Activated naive CD8-positive, alpha-beta T cell treated with anti-CD3 and anti-CD28 coated beads, Interleukin-2, amount 50 U/mL, for 24 hours (primary cell): ENCODE measurements at regions not wholly inside any gene's neighbourhood (a gene's known extent, or its start where the extent isn't known, plus 50 kb on each side); places are given as distances from the start of the nearest gene placed in this dataset.

Experiments used
- ATAC-seq: fragments of 150-1000 bp; cut with Tn5 transposase; one replicate; pipeline ENCODE4 v1.10.0; 2021
- DNase-seq: peaks from one replicate; pipeline ENCODE4 v3.0.0; 2021
- H3K27ac Mint-ChIP-seq: one replicate; pipeline ENCODE4 v1.8.0; 2021; ENCODE audit warnings: mild to moderate bottlenecking, mixed read lengths
- H3K27me3 Mint-ChIP-seq: one replicate; pipeline ENCODE4 v1.8.0; 2021; ENCODE audit warnings: mixed read lengths
- H3K36me3 Mint-ChIP-seq: one replicate; pipeline ENCODE4 v1.8.0; 2021; ENCODE audit warnings: low read depth, mixed read lengths
- H3K4me1 Mint-ChIP-seq: one replicate; pipeline ENCODE4 v1.8.0; 2021; ENCODE audit warnings: mixed read lengths
- H3K4me3 Mint-ChIP-seq: one replicate; pipeline ENCODE4 v1.8.0; 2021; ENCODE audit warnings: mild to moderate bottlenecking, moderate library complexity, mixed read lengths
- H3K9me3 Mint-ChIP-seq: one replicate; pipeline ENCODE4 v1.8.0; 2021; ENCODE audit warnings: mixed read lengths

- H3K9me3 Mint-ChIP-seq, result peaks cover 11% of the 10 kb centered on the region
- no peaks in the 10 kb centered on the region for H3K4me1 Mint-ChIP-seq
- H3K27ac Mint-ChIP-seq, result no peak overlapping the region
- ATAC-seq (no peak), DNase-seq (no peak)
- H3K27me3 Mint-ChIP-seq, result no peaks in the 10 kb centered on the region
- no peak overlapping the region for H3K4me3 Mint-ChIP-seq
- no peaks in the 10 kb centered on the region for H3K36me3 Mint-ChIP-seq
These were observed 399.7 kb upstream of the RBFOX1 start for GRCh38 chr16:6932871-6933385.

- no peak for DNase-seq
- Mint-ChIP-seq H3K27me3 (no peaks in the 10 kb centered on the region), H3K4me3 (no peak overlapping the region), H3K27ac (no peak overlapping the region), H3K4me1 (no peaks in the 10 kb centered on the region), H3K36me3 (no peaks in the 10 kb centered on the region), H3K9me3 (peaks cover 7% of the 10 kb centered on the region)
- no peak for ATAC-seq
These were observed 402.8 kb upstream of the RBFOX1 start for GRCh38 chr16:6929868-6930267.

- no peak overlapping the region for H3K27ac Mint-ChIP-seq
- no peaks in the 10 kb centered on the region for H3K27me3 Mint-ChIP-seq
- no peaks in the 10 kb centered on the region for H3K36me3 Mint-ChIP-seq
- H3K4me1 Mint-ChIP-seq, result no peaks in the 10 kb centered on the region
- DNase-seq (no peak), ATAC-seq (no peak)
- H3K4me3 Mint-ChIP-seq, result no peak overlapping the region
- peaks cover 8% of the 10 kb centered on the region for H3K9me3 Mint-ChIP-seq
These were observed 405.9 kb upstream of the RBFOX1 start for GRCh38 chr16:6926762-6927161.

- Mint-ChIP-seq H3K4me3 (no peak overlapping the region), H3K4me1 (no peaks in the 10 kb centered on the region), H3K27ac (no peak overlapping the region), H3K36me3 (no peaks in the 10 kb centered on the region), H3K27me3 (no peaks in the 10 kb centered on the region), H3K9me3 (peaks cover 8% of the 10 kb centered on the region)
- DNase-seq (no peak), ATAC-seq (no peak)
These were observed 406.3 kb upstream of the RBFOX1 start for GRCh38 chr16:6926341-6926740.

- Mint-ChIP-seq H3K4me1 (no peaks in the 10 kb centered on the region), H3K36me3 (no peaks in the 10 kb centered on the region), H3K4me3 (no peak overlapping the region), H3K27ac (no peak overlapping the region), H3K27me3 (no peaks in the 10 kb centered on the region), H3K9me3 (peaks cover 25% of the 10 kb centered on the region)
- ATAC-seq (no peak), DNase-seq (no peak)
These were observed 414.0 kb upstream of the RBFOX1 start for GRCh38 chr16:6918646-6919045.

- H3K4me3 Mint-ChIP-seq, result no peak overlapping the region
- peaks cover 21% of the 10 kb centered on the region for H3K9me3 Mint-ChIP-seq
- H3K27ac Mint-ChIP-seq, result no peak overlapping the region
- DNase-seq (no peak), ATAC-seq (no peak)
- H3K4me1 Mint-ChIP-seq, result no peaks in the 10 kb centered on the region
- H3K27me3 Mint-ChIP-seq, result no peaks in the 10 kb centered on the region
- no peaks in the 10 kb centered on the region for H3K36me3 Mint-ChIP-seq
These were observed 415.7 kb upstream of the RBFOX1 start for GRCh38 chr16:6916946-6917345.

- H3K36me3 Mint-ChIP-seq, result no peaks in the 10 kb centered on the region
- H3K27ac Mint-ChIP-seq, result no peak overlapping the region
- no peak overlapping the region for H3K4me3 Mint-ChIP-seq
- DNase-seq (no peak), ATAC-seq (no peak)
- no peaks in the 10 kb centered on the region for H3K4me1 Mint-ChIP-seq
- H3K9me3 Mint-ChIP-seq, result peaks cover 13% of the 10 kb centered on the region
- H3K27me3 Mint-ChIP-seq, result no peaks in the 10 kb centered on the region
These were observed 419.1 kb upstream of the RBFOX1 start for GRCh38 chr16:6913566-6913965.

GRCh38 chr16:6910301-6910700, 422.3 kb upstream of the RBFOX1 start:
- no peak for ATAC-seq
- no peak overlapping the region for H3K27ac Mint-ChIP-seq
- peaks cover 4% of the 10 kb centered on the region for H3K9me3 Mint-ChIP-seq
- no peaks in the 10 kb centered on the region for H3K36me3 Mint-ChIP-seq
- no peaks in the 10 kb centered on the region for H3K27me3 Mint-ChIP-seq
- H3K4me3 Mint-ChIP-seq, result no peak overlapping the region
- H3K4me1 Mint-ChIP-seq, result no peaks in the 10 kb centered on the region
- no peak for DNase-seq

GRCh38 chr16:6905601-6906000, 427.0 kb upstream of the RBFOX1 start:
- Mint-ChIP-seq H3K27ac (no peak overlapping the region), H3K36me3 (no peaks in the 10 kb centered on the region), H3K9me3 (peaks cover 2% of the 10 kb centered on the region), H3K4me3 (no peak overlapping the region), H3K27me3 (no peaks in the 10 kb centered on the region), H3K4me1 (no peaks in the 10 kb centered on the region)
- ATAC-seq, result no peak
- no peak for DNase-seq

GRCh38 chr16:6903671-6904070, 429.0 kb upstream of the RBFOX1 start:
- DNase-seq, result no peak
- Mint-ChIP-seq H3K9me3 (peaks cover 5% of the 10 kb centered on the region), H3K4me3 (no peak overlapping the region), H3K4me1 (no peaks in the 10 kb centered on the region), H3K27me3 (no peaks in the 10 kb centered on the region), H3K36me3 (no peaks in the 10 kb centered on the region), H3K27ac (no peak overlapping the region)
- ATAC-seq, result no peak

GRCh38 chr16:6898896-6899295, 433.7 kb upstream of the RBFOX1 start:
- Mint-ChIP-seq H3K27me3 (no peaks in the 10 kb centered on the region), H3K36me3 (no peaks in the 10 kb centered on the region), H3K4me3 (no peak overlapping the region), H3K9me3 (peaks cover 15% of the 10 kb centered on the region), H3K27ac (no peak overlapping the region), H3K4me1 (no peaks in the 10 kb centered on the region)
- no peak for DNase-seq
- ATAC-seq, result no peak

GRCh38 chr16:6897876-6898485, 434.7 kb upstream of the RBFOX1 start:
- H3K36me3 Mint-ChIP-seq, result no peaks in the 10 kb centered on the region
- no peak for DNase-seq
- H3K27me3 Mint-ChIP-seq, result no peaks in the 10 kb centered on the region
- H3K27ac Mint-ChIP-seq, result no peak overlapping the region
- no peaks in the 10 kb centered on the region for H3K4me1 Mint-ChIP-seq
- ATAC-seq, result no peak
- H3K9me3 Mint-ChIP-seq, result peaks cover 16% of the 10 kb centered on the region
- H3K4me3 Mint-ChIP-seq, result no peak overlapping the region

- Mint-ChIP-seq H3K4me1 (no peaks in the 10 kb centered on the region), H3K27me3 (no peaks in the 10 kb centered on the region), H3K4me3 (no peak overlapping the region), H3K36me3 (no peaks in the 10 kb centered on the region), H3K27ac (no peak overlapping the region), H3K9me3 (peaks cover 19% of the 10 kb centered on the region)
- no peak for ATAC-seq
- no peak for DNase-seq
These were observed 439.7 kb upstream of the RBFOX1 start for GRCh38 chr16:6892966-6893365.

- H3K9me3 Mint-ChIP-seq, result peaks cover 22% of the 10 kb centered on the region
- H3K36me3 Mint-ChIP-seq, result no peaks in the 10 kb centered on the region
- H3K4me1 Mint-ChIP-seq, result no peaks in the 10 kb centered on the region
- DNase-seq (no peak), ATAC-seq (no peak)
- H3K4me3 Mint-ChIP-seq, result no peak overlapping the region
- no peaks in the 10 kb centered on the region for H3K27me3 Mint-ChIP-seq
- no peak overlapping the region for H3K27ac Mint-ChIP-seq
These were observed 441.1 kb upstream of the RBFOX1 start for GRCh38 chr16:6891496-6891895.

- DNase-seq (no peak), ATAC-seq (no peak)
- no peaks in the 10 kb centered on the region for H3K27me3 Mint-ChIP-seq
- peaks cover 19% of the 10 kb centered on the region for H3K9me3 Mint-ChIP-seq
- no peak overlapping the region for H3K27ac Mint-ChIP-seq
- H3K4me3 Mint-ChIP-seq, result no peak overlapping the region
- no peaks in the 10 kb centered on the region for H3K36me3 Mint-ChIP-seq
- no peaks in the 10 kb centered on the region for H3K4me1 Mint-ChIP-seq
These were observed 444.1 kb upstream of the RBFOX1 start for GRCh38 chr16:6888531-6888930.

GRCh38 chr16:6884002-6884401, 448.6 kb upstream of the RBFOX1 start:
- Mint-ChIP-seq H3K9me3 (peaks cover 10% of the 10 kb centered on the region), H3K4me1 (no peaks in the 10 kb centered on the region), H3K4me3 (no peak overlapping the region), H3K27me3 (no peaks in the 10 kb centered on the region), H3K36me3 (no peaks in the 10 kb centered on the region), H3K27ac (no peak overlapping the region)
- DNase-seq, result no peak
- ATAC-seq, result no peak
